Panc1 (cell line): ENCODE measurements at regions not wholly inside any gene's neighbourhood (a gene's known extent, or its start where the extent isn't known, plus 50 kb on each side); places are given as distances from the start of the nearest gene placed in this dataset.

ENCODE experiments used
- ATAC-seq: fragments of 200-7000 bp; cut with Tn5 transposase; 2 replicates; pipeline ENCODE4 v1.9.1; 2020; ENCODE audit warnings: mild to moderate bottlenecking, moderate library complexity
- BruUV-seq: library from RNA; stranded (reverse); fragments of 400-500 nt; replicated peaks from 2 replicates; lab custom pipeline; 2021; lab: Mats Ljungman, UMichigan
- CTCF ChIA-PET: fragments of 300-600 bp; sonication (Branson Sonifier 250); formaldehyde crosslinking; loops from one replicate; lab custom pipeline; 2022; ENCODE audit warnings: antibody characterized with exemption; lab: Charles Lee
- POLR2A ChIA-PET: fragments of 300-600 bp; sonication (Branson Sonifier 250); formaldehyde crosslinking; loops from one replicate; lab custom pipeline; 2022; ENCODE audit warnings: antibody characterized with exemption; lab: Charles Lee
- DNase-seq: peaks from one replicate; pipeline ENCODE4 v3.0.0-alpha.2; 2010; ENCODE audit warnings: low read depth, low spot score
- H3K27ac ChIP-seq: 2 replicates; pipeline ENCODE4 v1.5.1; 2011; ENCODE audit warnings: mild to moderate bottlenecking, low read length, inconsistent platforms
- H3K27me3 ChIP-seq: fragments of 200-500 bp; sonication (Bioruptor generic); 2 replicates; pipeline ENCODE4 v1.6.0; 2014; ENCODE audit warnings: low read length, inconsistent platforms; ENCODE audit not compliant: control insufficient read depth, insufficient read depth
- H3K36me3 ChIP-seq: fragments of 200-500 bp; sonication (Bioruptor generic); 2 replicates; pipeline ENCODE4 v1.5.1; 2014; ENCODE audit warnings: inconsistent platforms, mild to moderate bottlenecking, low read length, moderate library complexity; ENCODE audit not compliant: control insufficient read depth, insufficient read depth
- H3K4me1 ChIP-seq: 2 replicates; pipeline ENCODE4 v1.5.1; 2011; ENCODE audit warnings: inconsistent platforms, mild to moderate bottlenecking, low read length, moderate library complexity; ENCODE audit not compliant: control insufficient read depth, insufficient read depth
- H3K4me3 ChIP-seq, 2 experiments: 2 replicates each; pipeline ENCODE4 v1.5.1; 2011 to 2012; ENCODE audit warnings: low read depth in 2 of 2, low read length in 2 of 2, mild to moderate bottlenecking in 2 of 2, inconsistent platforms in 1 of 2, moderate library complexity in 1 of 2
- H3K9me3 ChIP-seq: fragments of 200-500 bp; sonication (Bioruptor generic); 2 replicates; pipeline ENCODE4 v1.5.1; 2014; ENCODE audit warnings: low read depth, mild to moderate bottlenecking, inconsistent platforms, low read length, moderate library complexity; ENCODE audit not compliant: control insufficient read depth, insufficient read depth
- POLR2AphosphoS5 ChIP-seq: IDR thresholded peaks from 2 replicates; pipeline ENCODE4 v1.6.1; 2012; ENCODE audit warnings: mild to moderate bottlenecking, low read depth, low read length, moderate library complexity
- SIN3A ChIP-seq: IDR thresholded peaks from 2 replicates; pipeline ENCODE4 v1.6.1; 2012; ENCODE audit warnings: low read depth, mild to moderate bottlenecking, low read length, moderate library complexity, borderline replicate concordance; ENCODE audit not compliant: insufficient read depth
- TCF7L2 ChIP-seq: IDR thresholded peaks from 2 replicates; pipeline ENCODE4 v1.6.1; 2011; ENCODE audit warnings: mild to moderate bottlenecking, low read depth, low read length, inconsistent platforms
- in situ Hi-C: cut with HindIII; loops from 2 replicates; pipeline ENCODE4 v1.10.0; 2016; ENCODE audit warnings: low sequenced_read_pairs, low pct_unique_long_range_greater_than_20kb
- intact Hi-C: fragments of 100-400 bp; cut with micrococcal nuclease; formaldehyde crosslinking; loops from one replicate; pipeline ENCODE4 v1.10.0; 2022; ENCODE audit not compliant: unreplicated experiment
- TF ChIP-seq, protein P1 (sequence below), 2 experiments: IDR thresholded peaks; 2 replicates each; pipeline ENCODE4 v1.6.1; 2011 to 2012; ENCODE audit warnings: low read depth in 2 of 2, control low read depth in 1 of 2, low read length in 1 of 2, mild to moderate bottlenecking in 1 of 2, moderate library complexity in 1 of 2; ENCODE audit not compliant: insufficient read depth in 1 of 2
- TF ChIP-seq, protein P2 (sequence below): fragments of 450-650 bp; IDR thresholded peaks from 2 replicates; pipeline ENCODE4 v1.5.1; 2017; ENCODE audit warnings: mild to moderate bottlenecking

DNA sequence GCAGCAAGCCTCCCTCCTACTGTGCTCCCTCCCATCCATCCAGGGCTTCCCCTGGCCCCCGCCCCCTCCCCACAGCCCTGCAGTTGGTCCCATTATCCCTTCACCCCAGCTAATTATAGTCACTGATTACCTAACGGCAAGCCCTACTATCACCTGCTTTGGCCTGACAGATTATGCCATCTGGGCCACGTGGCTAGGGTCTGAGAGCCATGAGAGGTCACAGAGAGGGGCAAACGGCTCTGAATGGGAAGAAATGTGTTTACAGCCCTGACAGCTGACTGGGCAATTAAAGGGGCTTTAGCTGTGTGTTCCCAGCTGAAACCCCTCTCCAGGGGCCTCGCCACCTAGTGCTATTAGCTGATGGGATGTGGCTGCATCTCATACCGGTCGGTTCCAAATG is 134.4 kb upstream of the CPEB2 start:
- ATAC-seq (no peak), DNase-seq (no peak)
- Histone ChIP-seq H3K27ac (no peak overlapping the region), H3K4me3 (no peak overlapping the region), H3K27me3 (no peaks in the 10 kb centered on the region), H3K4me1 (no peaks in the 10 kb centered on the region), H3K36me3 (no peaks in the 10 kb centered on the region), H3K9me3 (no peaks in the 10 kb centered on the region)
- in situ Hi-C loops (loop anchor here (25.0 kb wide), 1 partner anchor 119 kb away; no protein-coding TSS in a partner anchor), intact Hi-C loops (no loop called here)
- no TSS peak for BruUV-seq
- CTCF ChIA-PET, result no interaction called here
- TF ChIP-seq SIN3A, result no peak
- TF ChIP-seq, protein P1, sequence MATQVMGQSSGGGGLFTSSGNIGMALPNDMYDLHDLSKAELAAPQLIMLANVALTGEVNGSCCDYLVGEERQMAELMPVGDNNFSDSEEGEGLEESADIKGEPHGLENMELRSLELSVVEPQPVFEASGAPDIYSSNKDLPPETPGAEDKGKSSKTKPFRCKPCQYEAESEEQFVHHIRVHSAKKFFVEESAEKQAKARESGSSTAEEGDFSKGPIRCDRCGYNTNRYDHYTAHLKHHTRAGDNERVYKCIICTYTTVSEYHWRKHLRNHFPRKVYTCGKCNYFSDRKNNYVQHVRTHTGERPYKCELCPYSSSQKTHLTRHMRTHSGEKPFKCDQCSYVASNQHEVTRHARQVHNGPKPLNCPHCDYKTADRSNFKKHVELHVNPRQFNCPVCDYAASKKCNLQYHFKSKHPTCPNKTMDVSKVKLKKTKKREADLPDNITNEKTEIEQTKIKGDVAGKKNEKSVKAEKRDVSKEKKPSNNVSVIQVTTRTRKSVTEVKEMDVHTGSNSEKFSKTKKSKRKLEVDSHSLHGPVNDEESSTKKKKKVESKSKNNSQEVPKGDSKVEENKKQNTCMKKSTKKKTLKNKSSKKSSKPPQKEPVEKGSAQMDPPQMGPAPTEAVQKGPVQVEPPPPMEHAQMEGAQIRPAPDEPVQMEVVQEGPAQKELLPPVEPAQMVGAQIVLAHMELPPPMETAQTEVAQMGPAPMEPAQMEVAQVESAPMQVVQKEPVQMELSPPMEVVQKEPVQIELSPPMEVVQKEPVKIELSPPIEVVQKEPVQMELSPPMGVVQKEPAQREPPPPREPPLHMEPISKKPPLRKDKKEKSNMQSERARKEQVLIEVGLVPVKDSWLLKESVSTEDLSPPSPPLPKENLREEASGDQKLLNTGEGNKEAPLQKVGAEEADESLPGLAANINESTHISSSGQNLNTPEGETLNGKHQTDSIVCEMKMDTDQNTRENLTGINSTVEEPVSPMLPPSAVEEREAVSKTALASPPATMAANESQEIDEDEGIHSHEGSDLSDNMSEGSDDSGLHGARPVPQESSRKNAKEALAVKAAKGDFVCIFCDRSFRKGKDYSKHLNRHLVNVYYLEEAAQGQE (IDR thresholded peaks at IDR 0.05; ENCODE audit: insufficient read depth in 1 of 2, low read depth in 2 of 2, low read length in 1 of 2), result no peak
- no peak for TF ChIP-seq POLR2AphosphoS5
- TF ChIP-seq, protein P2, sequence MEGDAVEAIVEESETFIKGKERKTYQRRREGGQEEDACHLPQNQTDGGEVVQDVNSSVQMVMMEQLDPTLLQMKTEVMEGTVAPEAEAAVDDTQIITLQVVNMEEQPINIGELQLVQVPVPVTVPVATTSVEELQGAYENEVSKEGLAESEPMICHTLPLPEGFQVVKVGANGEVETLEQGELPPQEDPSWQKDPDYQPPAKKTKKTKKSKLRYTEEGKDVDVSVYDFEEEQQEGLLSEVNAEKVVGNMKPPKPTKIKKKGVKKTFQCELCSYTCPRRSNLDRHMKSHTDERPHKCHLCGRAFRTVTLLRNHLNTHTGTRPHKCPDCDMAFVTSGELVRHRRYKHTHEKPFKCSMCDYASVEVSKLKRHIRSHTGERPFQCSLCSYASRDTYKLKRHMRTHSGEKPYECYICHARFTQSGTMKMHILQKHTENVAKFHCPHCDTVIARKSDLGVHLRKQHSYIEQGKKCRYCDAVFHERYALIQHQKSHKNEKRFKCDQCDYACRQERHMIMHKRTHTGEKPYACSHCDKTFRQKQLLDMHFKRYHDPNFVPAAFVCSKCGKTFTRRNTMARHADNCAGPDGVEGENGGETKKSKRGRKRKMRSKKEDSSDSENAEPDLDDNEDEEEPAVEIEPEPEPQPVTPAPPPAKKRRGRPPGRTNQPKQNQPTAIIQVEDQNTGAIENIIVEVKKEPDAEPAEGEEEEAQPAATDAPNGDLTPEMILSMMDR, result no peak
- TF ChIP-seq TCF7L2, result no peak
- POLR2A ChIA-PET, result no interaction called here

DNA sequence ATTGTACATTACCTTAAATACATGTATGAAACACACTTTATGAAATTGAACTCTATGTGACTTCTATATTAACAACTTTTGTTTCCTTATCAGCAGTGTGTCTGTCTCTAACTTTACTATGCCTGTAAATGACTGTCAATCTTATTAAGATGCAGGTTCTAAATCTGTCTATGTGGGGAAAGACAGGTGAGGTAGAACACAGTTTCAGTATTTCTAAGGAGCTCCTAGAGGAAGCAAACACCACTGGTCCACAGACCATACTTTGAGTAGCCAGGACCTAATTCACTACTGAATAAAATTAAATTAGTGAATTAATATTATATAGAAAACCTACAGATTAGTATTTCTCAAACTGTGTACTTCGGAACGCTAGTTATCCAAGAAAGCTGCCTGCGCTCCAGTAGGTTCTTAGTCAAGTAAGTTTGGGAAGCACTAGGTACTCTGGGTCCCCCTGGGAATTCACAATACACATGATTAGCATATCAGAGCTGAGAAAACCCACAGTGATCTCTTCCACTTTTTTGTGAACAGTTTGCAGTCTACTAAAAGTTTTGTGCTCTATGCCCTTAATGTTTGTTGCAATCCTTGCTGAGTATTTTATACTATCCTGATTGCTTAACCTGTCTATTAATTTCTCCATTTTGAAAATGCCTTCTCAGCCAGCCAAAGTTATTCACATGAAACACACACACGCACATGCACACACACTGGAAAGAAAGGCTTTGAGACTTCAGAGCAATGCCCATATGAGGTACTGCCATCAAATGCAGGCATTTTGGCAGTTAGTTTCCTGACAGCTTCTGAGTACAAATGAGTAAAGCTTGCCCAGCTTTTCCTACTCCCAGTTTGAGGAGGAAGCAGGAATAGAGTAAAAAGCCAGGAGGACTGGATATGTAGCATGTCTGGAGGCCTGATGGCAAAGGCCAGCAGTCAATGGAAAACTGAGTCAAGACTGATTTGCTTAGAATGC is 133.6 kb upstream of the CPEB2 start:
- no peaks in the 10 kb centered on the region for H3K36me3 ChIP-seq
- H3K4me3 ChIP-seq, result no peak overlapping the region
- ATAC-seq (no peak), DNase-seq (no peak)
- TF ChIP-seq, protein P1 (IDR thresholded peaks at IDR 0.05; ENCODE audit: insufficient read depth in 1 of 2, low read depth in 2 of 2, low read length in 1 of 2), result no peak
- TF ChIP-seq SIN3A (no peak), TCF7L2 (no peak), POLR2AphosphoS5 (no peak)
- TF ChIP-seq, protein P2, result no peak
- intact Hi-C loops (no loop called here), in situ Hi-C loops (loop anchor here (25.0 kb wide), 1 partner anchor 119 kb away; no protein-coding TSS in a partner anchor)
- H3K9me3 ChIP-seq, result no peaks in the 10 kb centered on the region
- BruUV-seq, result no TSS peak
- no peaks in the 10 kb centered on the region for H3K27me3 ChIP-seq
- ChIA-PET POLR2A (no interaction called here), CTCF (no interaction called here)
- H3K4me1 ChIP-seq, result no peaks in the 10 kb centered on the region
- H3K27ac ChIP-seq, result no peak overlapping the region
